Breast epithelium (tissue), 4 donors: ENCODE measurements at regions not wholly inside any gene's neighbourhood (a gene's known extent, or its start where the extent isn't known, plus 50 kb on each side); places are given as distances from the start of the nearest gene placed in this dataset.

Experiments used
- DNase-seq, 2 donors: peaks; one replicate each; pipeline ENCODE4 v3.0.0-alpha.2; 2019; ENCODE audit warnings: low spot score in 2 of 2
- H3K27ac ChIP-seq, 2 donors: fragments of 200-600 bp; sonication (generic) in 1 of 2; one replicate each; pipeline ENCODE4 v1.5.1; 2016 to 2019; ENCODE audit warnings: mild to moderate bottlenecking in 1 of 2
- H3K27me3 ChIP-seq, 2 donors: fragments of 200-600 bp; sonication (generic) in 1 of 2; one replicate each; pipeline versions ENCODE4 v1.5.1 to v1.6.0; 2017 to 2019; ENCODE audit warnings: control low read depth in 1 of 2, mild to moderate bottlenecking in 1 of 2
- H3K36me3 ChIP-seq: fragments of 200-600 bp; one replicate; pipeline ENCODE4 v1.5.1; 2019
- H3K4me1 ChIP-seq, 2 donors: fragments of 200-600 bp; sonication (generic); one replicate each; pipeline ENCODE4 v1.5.1; 2016 to 2019; ENCODE audit warnings: control low read depth in 1 of 2
- H3K4me3 ChIP-seq, 3 donors: fragments of 200-600 bp; sonication (generic); 1 replicate in 2 of 3; 2 replicates in 1 of 3; pipeline ENCODE4 v1.5.1; 2016 to 2019; ENCODE audit warnings: mild to moderate bottlenecking in 3 of 3, moderate library complexity in 2 of 3
- H3K9me3 ChIP-seq, 2 donors: fragments of 200-600 bp; sonication (generic) in 1 of 2; one replicate each; pipeline ENCODE4 v1.5.1; 2016 to 2019; ENCODE audit warnings: control low read depth in 1 of 2
- CTCF ChIP-seq, 3 donors: fragments of 450-650 bp; IDR thresholded peaks; one replicate each; pipeline ENCODE4 v1.5.1; 2016 to 2017; ENCODE audit warnings: antibody characterized with exemption in 3 of 3, mild to moderate bottlenecking in 3 of 3, moderate library complexity in 3 of 3
- POLR2A ChIP-seq: fragments of 450-650 bp; IDR thresholded peaks from one replicate; pipeline ENCODE4 v1.6.1; 2016; ENCODE audit warnings: antibody characterized with exemption, mild to moderate bottlenecking, moderate library complexity
- POLR2AphosphoS5 ChIP-seq, 3 donors: sonication (generic); formaldehyde crosslinking; IDR thresholded peaks; one replicate each; pipeline ENCODE4 v1.6.1; 2017; ENCODE audit warnings: antibody characterized with exemption in 3 of 3
- intact Hi-C: fragments of 100-400 bp; cut with DNase I; formaldehyde crosslinking; loops from one replicate; pipeline ENCODE4 v1.15.1; 2023; ENCODE audit warnings: low total_unique reads

GRCh38 chr4:125072269-125072668, 242.5 kb upstream of the FAT4 start:
- DNase-seq, result no peak
- Histone ChIP-seq H3K36me3 (no peaks in the 10 kb centered on the region), H3K9me3 (no peaks in the 10 kb centered on the region), H3K27ac (no peak overlapping the region), H3K27me3 (no peaks in the 10 kb centered on the region), H3K4me1 (no peaks in the 10 kb centered on the region), H3K4me3 (no peak overlapping the region)
- intact Hi-C loops, result no loop called here
- no peak for TF ChIP-seq POLR2A
- no peak for TF ChIP-seq POLR2AphosphoS5 (IDR thresholded peaks at IDR 0.05)
- TF ChIP-seq CTCF (IDR thresholded peaks at IDR 0.05), result no peak

DNA sequence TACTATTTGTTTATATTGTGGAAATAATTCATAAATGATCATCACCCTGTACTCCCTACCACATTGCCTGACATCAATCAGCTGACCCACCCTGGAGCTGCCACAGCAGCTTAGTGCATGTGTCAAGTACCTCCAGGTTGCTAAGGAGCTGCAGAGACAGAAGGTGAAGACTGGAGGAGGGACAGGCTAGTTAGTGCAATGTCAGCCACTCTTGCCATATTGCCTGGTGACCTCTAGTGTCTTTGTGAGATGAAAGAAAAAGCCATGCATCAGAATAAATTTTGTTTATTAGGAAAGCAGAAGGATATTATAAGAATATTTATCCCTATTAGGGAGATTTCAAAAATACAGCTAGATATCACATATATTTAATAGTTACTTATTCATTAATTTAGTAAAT, 243.9 kb upstream of the FAT4 start:
- H3K4me3 ChIP-seq, result no peak overlapping the region
- TF ChIP-seq POLR2A, result no peak
- TF ChIP-seq CTCF (IDR thresholded peaks at IDR 0.05), result no peak
- no peak for TF ChIP-seq POLR2AphosphoS5 (IDR thresholded peaks at IDR 0.05)
- H3K27me3 ChIP-seq, result no peaks in the 10 kb centered on the region
- H3K9me3 ChIP-seq, result no peaks in the 10 kb centered on the region
- DNase-seq, result no peak
- H3K4me1 ChIP-seq, result no peaks in the 10 kb centered on the region
- H3K27ac ChIP-seq, result no peak overlapping the region
- intact Hi-C loops, result no loop called here
- no peaks in the 10 kb centered on the region for H3K36me3 ChIP-seq

DNA sequence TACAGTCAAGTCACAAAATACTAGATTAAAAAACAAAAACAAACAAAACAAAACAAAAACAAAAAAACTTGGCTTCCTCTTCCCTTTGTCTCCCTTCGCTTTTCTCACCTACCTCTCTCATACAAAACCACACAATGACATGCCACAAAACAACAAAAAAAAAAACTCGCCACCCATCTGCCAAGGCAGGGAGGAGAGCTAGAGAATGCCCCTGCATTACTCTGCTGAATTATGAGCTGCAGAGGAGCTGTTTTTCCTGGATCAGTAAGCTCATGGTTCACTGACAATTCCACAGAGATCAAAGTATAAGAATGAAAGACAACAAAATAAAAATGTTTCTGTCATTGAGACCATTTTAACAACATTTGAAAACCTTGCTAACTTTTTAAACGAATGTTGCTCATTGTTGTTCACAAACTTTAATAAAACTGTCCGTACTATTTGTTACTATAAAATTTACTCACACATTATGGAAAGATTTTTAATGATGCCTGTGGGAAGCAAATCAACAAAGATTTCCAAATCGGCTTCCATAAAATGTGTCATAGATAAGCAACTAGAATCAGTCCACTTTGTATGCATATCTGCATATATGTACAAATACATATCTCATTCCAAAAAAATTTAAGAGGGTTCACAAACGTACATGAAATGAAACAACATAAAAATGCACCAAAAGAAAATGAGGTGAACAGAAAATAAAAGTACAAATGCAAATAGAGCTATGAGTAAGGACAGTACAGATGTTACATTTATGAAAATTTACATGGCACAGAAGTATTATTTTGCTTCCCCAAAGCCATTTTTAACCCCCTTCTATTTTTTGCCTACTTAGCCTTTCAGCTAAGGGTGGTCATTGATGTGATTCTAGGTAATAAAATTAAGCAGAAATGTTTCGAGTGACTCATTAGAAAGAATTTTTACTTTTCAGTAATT, 252.4 kb upstream of the FAT4 start:
- no peaks in the 10 kb centered on the region for H3K36me3 ChIP-seq
- no peaks in the 10 kb centered on the region for H3K27me3 ChIP-seq
- TF ChIP-seq POLR2A, result no peak
- TF ChIP-seq POLR2AphosphoS5 (IDR thresholded peaks at IDR 0.05), result no peak
- no peak for TF ChIP-seq CTCF (IDR thresholded peaks at IDR 0.05)
- intact Hi-C loops, result no loop called here
- no peak overlapping the region for H3K27ac ChIP-seq
- H3K4me1 ChIP-seq, result no peaks in the 10 kb centered on the region
- H3K9me3 ChIP-seq, result no peaks in the 10 kb centered on the region
- no peak for DNase-seq
- H3K4me3 ChIP-seq, result no peak overlapping the region

- TF ChIP-seq POLR2AphosphoS5 (IDR thresholded peaks at IDR 0.05), result no peak
- TF ChIP-seq CTCF (IDR thresholded peaks at IDR 0.05), result no peak
Measured at GRCh38 chr4:125060376-125060775, 254.4 kb upstream of the FAT4 start.

DNA sequence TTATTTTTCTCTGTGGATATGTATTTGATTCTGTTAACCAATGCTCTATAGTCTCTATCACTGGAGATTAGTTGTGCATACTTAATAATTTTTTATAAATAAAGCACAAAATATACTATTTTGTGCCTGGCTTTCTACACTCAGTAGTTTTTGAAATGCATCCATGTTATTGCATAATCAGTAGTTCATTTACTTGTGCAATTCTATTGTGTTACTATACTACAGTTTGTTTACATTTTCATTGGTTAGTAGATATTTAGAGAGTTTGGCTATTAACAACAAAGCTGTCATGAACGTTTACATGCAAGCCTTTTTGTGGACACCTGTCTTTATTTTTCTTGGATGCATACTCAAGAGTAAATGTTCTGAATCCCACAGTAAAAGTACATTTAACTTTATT, 265.0 kb upstream of the FAT4 start:
- no peaks in the 10 kb centered on the region for H3K27me3 ChIP-seq

More at GRCh38 chr4:125060376-125060775, 254.4 kb upstream of the FAT4 start:
- no peaks in the 10 kb centered on the region for H3K4me1 ChIP-seq
- no peaks in the 10 kb centered on the region for H3K9me3 ChIP-seq
- H3K36me3 ChIP-seq, result no peaks in the 10 kb centered on the region
- no peak overlapping the region for H3K27ac ChIP-seq
- no peaks in the 10 kb centered on the region for H3K27me3 ChIP-seq
- H3K4me3 ChIP-seq, result no peak overlapping the region
- intact Hi-C loops, result no loop called here
- DNase-seq, result no peak

More for the DNA sequence above, 265.0 kb upstream of the FAT4 start:
- Histone ChIP-seq H3K9me3 (no peaks in the 10 kb centered on the region), H3K27ac (no peak overlapping the region), H3K4me1 (no peaks in the 10 kb centered on the region), H3K4me3 (no peak overlapping the region), H3K36me3 (no peaks in the 10 kb centered on the region)
- DNase-seq, result no peak
- intact Hi-C loops, result no loop called here
- no peak for TF ChIP-seq CTCF (IDR thresholded peaks at IDR 0.05)
- TF ChIP-seq POLR2A, result no peak
- no peak for TF ChIP-seq POLR2AphosphoS5 (IDR thresholded peaks at IDR 0.05)
